ENCODE measurements at regions not wholly inside any gene's neighbourhood (a gene's known extent, or its start where the extent isn't known, plus 50 kb on each side); places are given as distances from the start of the nearest gene placed in this dataset.

GRCh38 chr5:125883223-125883622 is 540.0 kb upstream of the GRAMD2B start:
- no peaks in the 10 kb centered on the region for H3K27me3 ChIP-seq
- H3K27ac ChIP-seq: no peak overlapping the region
- no peak for DNase-seq
- no peak overlapping the region for H3K4me3 ChIP-seq
- H3K4me1 ChIP-seq: no peaks in the 10 kb centered on the region
- H3K36me3 ChIP-seq: no peaks in the 10 kb centered on the region
- intact Hi-C loops (cut with DNase I): no loop called here
- 83 to 88% methylated on average over 4 of the region's 4 CpGs for WGBS, 2 donors
- H3K9me3 ChIP-seq: no peaks in the 10 kb centered on the region
- TF ChIP-seq POLR2A (IDR thresholded peaks at IDR 0.05) (no peak), EP300 (IDR thresholded peaks at IDR 0.05) (no peak), POLR2AphosphoS5 (IDR thresholded peaks at IDR 0.05) (no peak), CTCF (IDR thresholded peaks at IDR 0.05) (no peak)

- H3K36me3 ChIP-seq: no peaks in the 10 kb centered on the region
- peaks cover 0 to 15% (median 3%) of the 10 kb centered on the region in 4 donors for H3K4me1 ChIP-seq
- no peaks in the 10 kb centered on the region for H3K9me3 ChIP-seq
- no peaks in the 10 kb centered on the region for H3K27me3 ChIP-seq
- TF ChIP-seq EP300 (IDR thresholded peaks at IDR 0.05) (no peak), POLR2AphosphoS5 (IDR thresholded peaks at IDR 0.05) (no peak), CTCF (IDR thresholded peaks at IDR 0.05) (no peak), POLR2A (IDR thresholded peaks at IDR 0.05) (no peak)
- DNase-seq: no peak
- no peak overlapping the region for H3K27ac ChIP-seq
- intact Hi-C loops (cut with DNase I): no loop called here
- no peak overlapping the region for H3K4me3 ChIP-seq
Observed at GRCh38 chr5:125888358-125888757, 534.9 kb upstream of the GRAMD2B start.

GRCh38 chr5:125890511-125890931 is 532.7 kb upstream of the GRAMD2B start:
- H3K4me3 ChIP-seq: no peak overlapping the region
- no peaks in the 10 kb centered on the region for H3K27me3 ChIP-seq
- H3K4me1 ChIP-seq: peaks cover 0 to 15% (median 3%) of the 10 kb centered on the region in 4 donors
- TF ChIP-seq CTCF (IDR thresholded peaks at IDR 0.05): no peak
- no peak for TF ChIP-seq POLR2AphosphoS5 (IDR thresholded peaks at IDR 0.05)
- no peaks in the 10 kb centered on the region for H3K36me3 ChIP-seq
- H3K9me3 ChIP-seq: no peaks in the 10 kb centered on the region
- intact Hi-C loops (cut with DNase I): no loop called here
- no peak for DNase-seq
- no peak overlapping the region for H3K27ac ChIP-seq

- no peak for TF ChIP-seq CTCF (IDR thresholded peaks at IDR 0.05)
- TF ChIP-seq POLR2A (IDR thresholded peaks at IDR 0.05): no peak
- no peak for TF ChIP-seq EP300 (IDR thresholded peaks at IDR 0.05)
- no peak for TF ChIP-seq POLR2AphosphoS5 (IDR thresholded peaks at IDR 0.05)
- H3K4me3 ChIP-seq: no peak overlapping the region
- WGBS, 2 donors: 65 to 81% methylated on average over 2 of the region's 2 CpGs
- H3K36me3 ChIP-seq: no peaks in the 10 kb centered on the region
- no peak for DNase-seq
- no peak overlapping the region for H3K27ac ChIP-seq
- peaks cover 0 to 15% (median 3%) of the 10 kb centered on the region in 4 donors for H3K4me1 ChIP-seq
- no peaks in the 10 kb centered on the region for H3K9me3 ChIP-seq
- no peaks in the 10 kb centered on the region for H3K27me3 ChIP-seq
- intact Hi-C loops (cut with DNase I): no loop called here
Observed at GRCh38 chr5:125891061-125891725, 532.0 kb upstream of the GRAMD2B start.

- Histone ChIP-seq H3K27ac (no peak overlapping the region), H3K36me3 (no peaks in the 10 kb centered on the region), H3K27me3 (no peaks in the 10 kb centered on the region), H3K4me1 (peaks cover 0 to 15% (median 3%) of the 10 kb centered on the region in 4 donors), H3K4me3 (no peak overlapping the region), H3K9me3 (no peaks in the 10 kb centered on the region)
- DNase-seq: no peak
- TF ChIP-seq CTCF (IDR thresholded peaks at IDR 0.05) (no peak), EP300 (IDR thresholded peaks at IDR 0.05) (no peak), POLR2AphosphoS5 (IDR thresholded peaks at IDR 0.05) (no peak), POLR2A (IDR thresholded peaks at IDR 0.05) (no peak)
- intact Hi-C loops (cut with DNase I): no loop called here
- WGBS, 2 donors: 59 to 77% methylated on average over 1 of the region's 1 CpG
Observed at GRCh38 chr5:125894383-125894782, 528.8 kb upstream of the GRAMD2B start.

All from sigmoid colon (tissue), 6 donors.